Stimulated activated CD4-positive, alpha-beta T cell treated with anti-CD3 and anti-CD28 coated beads, Interleukin-15, amount 100 ng/mL, for 1 hour (primary cell): ENCODE measurements at regions not wholly inside any gene's neighbourhood (a gene's known extent, or its start where the extent isn't known, plus 50 kb on each side); places are given as distances from the start of the nearest gene placed in this dataset.

ENCODE experiments used
- DNase-seq, 2 donors: peaks; one replicate each; pipeline ENCODE4 v3.0.0-alpha.2; 2020; ENCODE audit warnings: low read depth in 1 of 2, low spot score in 1 of 2

DNA sequence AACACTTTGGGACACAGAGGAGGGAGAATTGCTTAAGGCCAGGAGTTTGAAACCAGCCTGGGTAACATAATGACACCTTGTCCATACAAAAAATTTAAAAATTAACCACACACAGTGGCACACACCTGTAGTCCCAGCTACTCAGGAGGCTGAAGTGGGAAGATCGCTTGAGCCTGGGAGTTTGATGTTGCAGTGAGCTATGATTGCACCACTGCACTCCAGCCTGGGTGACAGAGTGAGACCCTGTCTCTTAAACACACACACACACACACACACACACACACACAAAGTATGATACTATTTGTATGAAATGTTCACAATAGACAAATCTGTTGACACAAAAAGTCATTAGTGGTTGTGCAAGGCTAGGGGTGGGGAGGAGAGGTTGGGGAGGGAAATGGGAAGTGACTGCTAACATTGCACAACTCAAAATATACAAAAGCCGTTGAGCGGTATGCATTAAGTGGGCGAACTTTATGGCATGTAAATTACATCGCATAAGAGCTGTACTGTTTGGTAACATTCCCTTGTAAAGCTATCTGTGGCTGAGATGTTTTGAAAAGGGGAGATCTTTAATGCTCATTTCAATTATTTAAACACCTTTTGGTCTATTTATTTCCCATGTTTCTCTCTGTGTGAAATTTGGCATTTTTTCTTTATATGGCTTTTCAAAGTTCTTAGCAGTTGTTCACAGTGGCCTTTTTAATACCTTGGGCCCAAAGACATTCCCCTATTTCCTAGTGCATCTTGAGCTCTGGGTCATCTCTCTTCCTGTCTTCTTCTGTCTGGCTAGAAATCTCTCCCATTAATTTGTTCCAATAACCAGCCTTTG lies 58.9 kb upstream of the ZNF516 start:
- no peak for DNase-seq

DNA sequence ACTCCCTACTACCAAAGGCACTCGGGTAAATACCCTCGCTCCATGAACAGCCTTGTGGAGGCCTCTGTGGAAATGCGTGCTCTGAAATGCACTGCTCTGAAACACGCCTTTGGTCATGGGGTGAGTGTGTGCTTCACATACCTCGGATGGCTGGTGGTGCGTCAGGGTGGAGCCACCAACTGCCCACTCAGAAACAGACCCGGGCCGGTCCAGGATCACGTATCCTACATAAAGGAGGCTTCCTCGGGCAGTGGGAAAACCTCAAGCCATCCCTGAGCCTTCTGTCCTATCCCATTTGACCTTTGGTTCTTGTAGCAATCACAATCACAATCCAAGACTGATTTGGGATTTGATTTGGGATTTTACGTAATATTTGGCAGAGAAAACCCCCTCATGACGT lies 53.5 kb upstream of the ZNF516 start:
- DNase-seq = no peak

DNA sequence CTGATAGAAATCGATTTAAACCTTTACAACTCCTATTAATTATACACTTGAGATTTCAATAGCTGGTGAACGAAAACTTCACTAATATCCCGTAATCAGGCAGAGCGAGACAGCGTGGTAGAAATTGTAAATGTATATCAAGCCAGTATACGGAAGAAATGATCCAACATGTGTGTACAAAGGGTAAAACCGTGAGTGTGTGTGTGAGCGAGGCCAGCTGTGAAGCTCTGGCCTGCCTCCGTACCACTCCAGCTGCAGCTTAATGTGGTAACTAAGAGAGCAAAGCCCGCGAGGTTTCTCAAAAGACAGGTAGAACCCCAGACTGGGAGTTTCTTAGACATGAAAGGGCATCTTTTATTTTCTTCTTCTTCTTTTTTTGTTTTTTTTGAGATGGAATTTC lies 52.3 kb upstream of the ZNF516 start:
- DNase-seq = no peak

DNA sequence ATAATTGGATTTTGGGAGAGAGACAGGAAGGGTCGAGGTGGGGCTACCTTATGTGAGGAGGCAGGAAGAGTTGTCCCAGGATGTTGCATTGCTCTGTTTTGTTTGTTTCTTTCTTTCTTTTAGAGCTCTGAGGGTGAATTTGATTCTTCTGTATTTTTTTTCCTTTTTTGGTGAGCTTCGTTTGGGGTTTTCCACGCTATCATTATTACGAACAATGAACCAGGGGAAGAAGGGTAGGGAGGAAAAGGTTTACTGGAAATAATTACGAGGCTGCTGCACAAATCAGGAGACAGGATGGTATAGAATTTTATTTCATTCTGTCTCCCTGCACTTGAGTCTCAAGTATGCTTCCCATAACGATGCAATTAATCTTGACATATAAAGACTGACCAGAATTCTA lies 51.4 kb upstream of the ZNF516 start:
- no peak for DNase-seq

DNA sequence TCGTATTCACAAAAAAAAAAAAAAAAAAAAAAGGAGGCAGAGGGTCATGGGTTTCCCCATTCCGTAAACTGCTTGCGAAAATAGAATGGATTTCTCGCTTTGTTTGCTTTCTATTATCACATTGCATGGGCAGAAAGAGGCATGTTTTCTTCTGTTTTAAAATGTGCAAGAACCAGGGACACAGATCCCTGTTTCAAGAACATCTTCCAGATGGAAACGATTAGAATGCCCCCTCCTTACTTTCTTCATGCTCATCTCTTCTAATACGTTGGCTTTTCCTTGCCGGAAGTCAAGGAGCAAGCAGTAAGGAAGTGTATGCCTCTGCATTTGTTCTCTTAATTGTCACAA lies 51.0 kb upstream of the ZNF516 start:
- DNase-seq = no peak

DNA sequence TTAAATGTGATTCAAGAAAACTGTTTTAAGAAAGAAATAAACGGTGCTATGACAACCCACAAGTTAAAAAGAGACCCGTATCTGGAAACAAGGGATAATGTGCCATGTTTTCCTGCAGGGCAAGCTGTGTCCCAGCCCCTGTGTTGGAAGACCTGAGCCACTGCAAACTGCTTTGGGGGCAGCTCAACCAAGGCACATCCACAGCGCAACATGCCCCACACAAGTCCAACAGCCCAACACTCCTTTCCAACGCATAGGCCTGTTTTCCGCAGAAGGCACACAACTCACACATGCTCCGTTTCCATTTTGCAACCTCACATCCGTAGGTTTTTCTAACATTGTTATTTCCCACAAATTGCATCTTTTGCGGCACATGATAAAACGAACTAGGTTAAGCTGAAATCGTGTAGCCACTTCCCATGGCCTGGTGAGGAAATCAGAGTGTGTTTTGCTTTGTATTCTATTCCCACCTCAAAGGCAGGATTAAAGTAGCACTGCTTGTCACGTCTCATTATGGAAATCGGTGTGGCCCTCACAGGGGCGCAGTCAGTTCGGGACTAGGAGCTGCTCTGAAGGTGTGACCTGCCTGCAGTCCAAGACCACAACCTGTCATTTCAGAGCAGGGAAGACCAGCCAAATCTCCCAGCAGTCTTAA lies 50.5 kb upstream of the ZNF516 start:
- DNase-seq = no peak

DNA sequence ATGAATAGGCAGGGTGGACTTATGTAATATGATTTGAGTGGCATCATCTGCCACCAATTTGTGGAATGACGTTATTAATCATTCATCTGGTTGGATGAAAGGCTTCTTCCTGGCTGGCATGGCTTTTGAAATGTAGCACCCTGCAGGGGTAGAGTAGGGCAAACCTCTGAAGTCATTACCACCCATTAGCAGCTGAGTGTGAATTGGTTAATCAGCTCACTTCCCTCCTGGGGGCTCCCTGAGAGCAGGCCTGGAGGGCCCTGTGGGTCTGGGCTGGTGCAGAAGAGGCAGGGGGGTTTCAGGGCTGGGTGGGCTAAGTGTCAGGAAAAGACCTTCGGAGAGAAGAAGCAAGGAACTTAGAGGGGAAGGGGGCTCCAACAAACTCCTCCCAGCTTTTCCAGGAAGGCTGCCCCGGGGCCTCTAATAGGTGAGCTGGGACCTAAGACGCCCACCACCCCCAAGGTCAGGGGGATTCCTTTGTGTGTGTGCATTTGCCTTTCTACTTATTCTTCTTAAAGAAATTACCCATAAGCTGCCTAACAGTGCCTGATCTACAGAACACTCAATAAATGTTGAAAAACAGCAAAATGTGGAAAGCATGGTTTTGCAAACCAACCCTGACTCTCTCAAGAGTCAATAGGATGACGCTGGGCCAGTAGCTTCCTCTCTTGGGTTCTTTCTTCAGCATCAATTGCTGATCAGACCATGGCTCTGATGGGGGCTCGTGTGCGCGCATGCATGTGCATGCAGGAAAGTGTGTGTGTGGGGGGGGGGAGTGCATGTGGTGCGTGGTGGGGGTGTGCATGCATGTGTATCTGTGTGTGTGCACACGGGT lies 49.7 kb upstream of the ZNF516 start:
- DNase-seq = no peak
